Stimulated activated CD8-positive, alpha-beta memory T cell treated with anti-CD3 and anti-CD28 coated beads, Interleukin-7, amount 100 ng/mL, for 4 hours (primary cell): ENCODE measurements at regions not wholly inside any gene's neighbourhood (a gene's known extent, or its start where the extent isn't known, plus 50 kb on each side); places are given as distances from the start of the nearest gene placed in this dataset.
"Not testable (repeated sequence)": the region's sequence is repeated elsewhere in the genome, so short reads cannot be mapped to it uniquely, and the experiment has no call there.

ENCODE experiments used
- DNase-seq, 2 donors: peaks; one replicate each; pipeline ENCODE4 v3.0.0-alpha.2; 2020; ENCODE audit warnings: low read depth in 2 of 2

DNA sequence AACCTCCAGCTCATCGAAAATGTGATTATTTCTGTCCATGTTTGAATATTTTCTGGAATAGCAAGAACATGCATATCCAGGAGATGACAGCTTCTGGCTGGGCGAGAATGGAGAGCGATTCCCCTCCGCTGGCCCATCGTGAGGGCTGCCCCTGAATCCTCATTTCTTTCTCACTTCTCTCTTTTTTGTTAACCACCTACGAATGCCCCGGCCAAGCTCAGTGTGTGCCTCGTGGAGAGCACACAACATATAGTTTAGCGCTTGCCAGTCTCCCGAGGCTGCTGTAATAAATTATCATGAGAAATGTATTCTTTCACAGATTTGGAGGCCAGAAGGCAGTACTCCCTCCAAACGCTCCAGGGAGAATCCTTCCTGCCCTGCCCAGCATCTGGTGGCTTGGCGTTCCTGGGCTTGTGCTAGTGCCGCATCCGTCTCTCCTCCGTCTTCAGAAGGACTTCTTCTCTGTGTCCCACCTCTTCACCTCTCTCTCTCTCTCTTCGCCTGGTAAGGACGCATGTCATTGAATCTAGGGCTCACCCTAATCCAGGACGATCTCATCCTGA lies 1306.0 kb downstream of the TBC1D22A start:
- DNase-seq, result no peak

DNA sequence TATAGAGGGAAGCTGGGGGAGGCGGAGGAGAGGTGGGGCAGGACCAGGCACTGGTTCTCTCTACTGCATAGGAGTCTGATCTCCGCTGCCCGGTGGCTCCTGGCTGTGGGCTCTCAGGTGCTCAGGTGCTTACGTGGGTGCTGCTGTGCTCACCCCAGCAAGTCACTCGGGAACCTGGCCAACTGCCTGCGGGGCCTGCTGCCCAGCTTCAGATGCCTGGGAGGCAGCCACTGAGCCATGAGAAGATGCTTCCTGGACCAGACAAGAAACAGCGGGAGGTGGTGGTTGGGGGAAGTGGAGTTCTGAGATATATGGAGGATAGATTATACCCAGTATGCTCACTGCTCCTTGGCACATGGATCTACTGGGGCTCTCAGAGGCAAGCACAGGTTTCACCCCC lies 1303.4 kb downstream of the TBC1D22A start:
- DNase-seq, result no peak

DNA sequence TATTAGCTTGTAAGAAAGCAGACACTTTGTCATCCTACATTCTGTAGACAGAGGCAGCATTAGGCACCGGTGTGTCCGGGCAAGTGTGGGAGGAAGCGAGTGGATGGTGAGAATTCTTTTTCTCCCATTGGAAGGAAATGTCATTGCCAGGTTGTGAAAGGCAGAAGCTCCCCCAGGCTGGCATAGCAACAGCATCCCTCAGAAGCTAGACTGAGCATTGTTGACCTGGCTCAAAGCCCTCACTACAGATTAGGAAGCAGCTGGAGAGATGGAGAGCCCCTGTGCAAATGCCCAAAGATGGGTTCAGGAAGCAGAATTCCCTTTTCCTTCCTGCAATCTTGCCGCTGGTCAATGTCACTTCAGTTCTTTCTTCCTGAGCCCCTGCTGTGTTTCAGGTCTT lies 1299.3 kb downstream of the TBC1D22A start:
- DNase-seq, result no peak

DNA sequence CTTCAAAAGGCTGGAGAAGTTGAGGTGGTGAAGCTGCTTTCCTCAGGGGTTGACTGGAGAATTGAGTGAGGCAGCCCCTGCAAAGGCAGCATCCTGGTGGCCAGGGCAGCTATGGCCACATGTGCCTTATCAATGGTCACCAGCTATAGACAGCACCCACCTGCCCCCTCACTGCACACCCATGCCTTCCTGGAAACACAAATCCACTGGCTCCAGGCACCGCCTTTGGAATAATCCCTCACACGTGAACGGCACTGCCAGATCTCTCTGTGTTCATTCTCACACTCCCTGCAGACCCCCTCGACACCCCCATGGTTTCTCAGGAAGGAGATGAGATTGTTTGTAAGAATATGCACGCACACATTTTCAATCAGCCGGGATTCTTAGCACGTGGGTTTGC lies 1297.8 kb downstream of the TBC1D22A start:
- DNase-seq, result no peak

DNA sequence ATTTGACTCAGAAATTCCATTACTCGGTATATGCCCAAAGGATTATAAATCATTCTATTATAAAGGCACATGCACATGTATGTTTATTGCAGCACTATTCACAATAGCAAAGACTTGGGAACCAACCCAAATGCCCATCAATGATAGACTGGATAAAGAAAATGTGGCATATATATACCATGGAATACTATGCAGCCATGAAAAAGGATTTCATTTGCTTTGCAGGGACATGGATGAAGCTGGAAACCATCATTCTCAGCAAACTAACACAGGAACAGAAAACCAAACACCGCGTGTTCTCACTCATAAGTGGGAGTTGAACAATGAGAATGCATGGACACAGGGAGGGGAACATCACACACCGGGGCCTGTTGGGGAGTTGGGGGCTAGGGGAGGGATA lies 1297.1 kb downstream of the TBC1D22A start:
- DNase-seq, result not testable (repeated sequence)

DNA sequence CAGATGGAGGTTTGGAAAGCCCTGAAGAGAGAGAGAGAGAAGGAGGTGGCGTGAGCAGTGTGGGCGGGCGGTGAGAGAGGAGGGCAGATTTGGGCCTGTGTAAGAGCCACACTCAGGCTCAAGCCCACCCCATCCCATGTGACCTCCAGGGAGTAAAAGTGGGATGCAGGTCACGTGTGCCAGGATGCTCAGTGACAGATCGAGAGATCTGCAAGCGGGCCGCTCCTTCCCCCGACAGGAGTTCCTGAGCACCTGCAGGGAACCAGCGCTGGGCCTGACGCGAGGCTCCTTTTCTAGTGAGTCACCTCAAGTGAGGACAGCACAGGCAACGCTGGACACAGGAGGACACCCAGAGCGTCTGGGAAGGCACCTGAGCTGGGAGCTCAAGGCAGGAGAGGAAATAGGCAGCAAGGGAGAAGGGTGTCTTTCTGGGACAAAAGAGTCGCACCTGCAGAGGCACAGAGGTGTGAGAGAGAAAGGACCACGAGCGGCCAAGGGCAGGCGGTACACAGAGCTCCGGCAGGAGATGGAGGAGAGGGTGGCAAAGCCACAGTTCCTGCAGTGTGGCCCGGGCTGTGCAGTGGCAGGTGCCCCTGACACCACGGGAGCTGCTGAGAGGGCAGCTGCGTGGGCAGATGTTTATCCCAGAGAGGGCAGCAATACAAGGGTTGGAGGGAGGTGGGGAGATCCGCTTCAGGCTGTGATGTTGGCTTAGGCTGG lies 1294.8 kb downstream of the TBC1D22A start:
- DNase-seq, result no peak

DNA sequence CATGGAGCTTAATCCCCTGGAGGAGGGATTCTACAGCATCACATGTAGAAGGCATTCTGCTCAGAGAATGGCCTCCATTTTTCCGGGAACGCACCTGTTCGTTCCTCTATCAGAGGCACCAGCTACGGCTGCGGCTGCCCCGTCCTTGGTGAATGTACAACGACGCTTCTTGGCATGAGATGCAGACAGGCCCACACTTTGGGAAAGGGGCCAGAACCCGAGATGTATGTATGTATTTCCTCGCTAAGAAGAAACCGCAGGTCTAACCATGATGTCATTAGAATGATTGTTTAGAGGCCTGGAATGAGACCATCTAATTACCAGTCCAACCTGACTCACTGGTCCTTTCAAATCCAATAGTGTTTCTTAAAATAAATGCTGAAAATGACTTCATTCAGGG lies 1293.4 kb downstream of the TBC1D22A start:
- no peak for DNase-seq

DNA sequence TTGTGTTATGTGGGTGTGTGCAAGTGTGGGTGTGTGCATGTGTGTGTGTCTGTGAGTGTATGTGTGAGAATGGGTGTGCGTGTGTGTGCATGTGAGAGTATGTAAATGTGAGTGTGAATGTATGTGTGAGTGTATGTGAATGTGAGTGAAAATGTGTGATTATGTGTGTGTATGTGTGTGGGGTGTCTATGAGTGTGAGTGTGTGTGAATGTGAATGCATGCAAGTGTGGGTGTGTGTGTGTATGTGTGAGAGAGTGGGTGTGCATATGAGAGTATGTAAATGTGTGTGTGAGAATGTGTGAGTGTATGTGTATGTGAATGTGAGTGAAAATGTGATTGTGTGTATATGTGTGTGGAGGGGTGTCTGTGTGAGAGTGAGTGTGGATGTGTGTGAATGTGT lies 1292.7 kb downstream of the TBC1D22A start:
- DNase-seq, result no peak

DNA sequence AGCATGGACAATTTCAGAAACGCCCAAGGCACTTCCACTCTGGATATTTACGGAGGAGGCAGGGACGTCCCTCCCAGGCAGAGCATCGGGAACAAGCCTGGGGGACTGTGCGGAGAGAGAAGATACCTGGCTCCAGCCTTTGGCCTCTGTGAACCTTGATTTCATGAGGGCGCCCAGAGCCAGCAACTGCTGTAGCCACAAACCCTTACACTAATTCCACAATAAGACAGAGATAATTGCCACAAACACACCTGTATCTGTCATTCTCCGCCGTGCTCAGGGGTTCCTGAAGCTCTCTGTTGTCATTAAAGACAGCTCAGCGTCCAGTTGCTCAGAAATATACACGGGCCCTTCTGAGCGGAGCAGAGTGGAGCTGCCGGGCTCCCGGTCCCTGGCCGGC lies 1292.1 kb downstream of the TBC1D22A start:
- no peak for DNase-seq

DNA sequence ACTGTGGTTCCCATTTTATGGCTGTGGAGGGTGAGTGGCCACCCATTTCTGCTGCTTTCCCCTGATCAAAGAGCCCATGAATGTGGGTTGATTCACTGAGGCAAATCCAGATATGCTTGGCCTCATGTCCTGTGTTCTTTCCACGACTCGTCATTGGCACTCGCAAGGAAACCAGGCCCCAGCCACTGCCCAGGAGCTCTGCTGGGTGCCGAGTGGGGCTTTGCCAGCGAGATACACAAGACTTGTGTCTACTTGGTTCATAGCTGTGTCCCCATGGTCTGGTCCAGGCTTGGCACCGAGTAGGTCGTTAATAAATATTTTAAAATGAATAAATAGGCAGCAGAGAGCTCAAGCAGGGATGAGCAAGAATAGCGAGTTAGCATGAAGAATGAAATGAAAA lies 1291.5 kb downstream of the TBC1D22A start:
- DNase-seq, result no peak

DNA sequence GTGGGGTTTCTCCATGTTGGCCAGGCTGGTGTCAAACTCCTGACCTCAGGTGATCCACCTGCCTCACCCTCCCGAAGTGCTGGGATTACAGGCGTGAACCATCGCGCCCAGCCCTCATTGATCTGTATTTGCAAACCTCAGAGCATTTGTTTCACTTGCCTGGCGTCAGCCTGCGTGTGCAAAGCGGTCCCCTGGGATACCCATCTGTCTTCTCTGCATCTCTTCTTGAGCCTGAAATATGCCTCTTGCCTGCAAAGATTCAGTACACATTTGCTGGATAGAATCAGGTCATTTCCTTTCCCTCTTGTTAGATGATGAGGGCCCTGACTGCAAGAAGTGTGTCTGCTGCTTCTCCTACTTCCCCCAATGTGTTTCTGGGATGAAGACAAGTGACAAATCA lies 1291.0 kb downstream of the TBC1D22A start:
- DNase-seq, result no peak

DNA sequence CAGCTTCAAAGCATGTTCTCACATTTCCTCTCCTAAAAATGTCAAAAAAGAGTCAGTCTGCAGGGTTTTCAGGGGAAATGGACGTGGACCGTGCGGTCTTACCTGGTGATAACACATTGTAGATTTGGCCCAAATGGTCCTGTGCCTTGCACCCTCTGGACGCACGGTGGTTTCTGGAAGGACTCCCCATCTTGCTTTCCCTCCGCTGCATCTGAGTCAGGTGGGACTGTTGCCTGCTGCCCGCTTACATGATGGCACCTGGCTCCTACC lies 1290.1 kb downstream of the TBC1D22A start:
- no peak for DNase-seq

DNA sequence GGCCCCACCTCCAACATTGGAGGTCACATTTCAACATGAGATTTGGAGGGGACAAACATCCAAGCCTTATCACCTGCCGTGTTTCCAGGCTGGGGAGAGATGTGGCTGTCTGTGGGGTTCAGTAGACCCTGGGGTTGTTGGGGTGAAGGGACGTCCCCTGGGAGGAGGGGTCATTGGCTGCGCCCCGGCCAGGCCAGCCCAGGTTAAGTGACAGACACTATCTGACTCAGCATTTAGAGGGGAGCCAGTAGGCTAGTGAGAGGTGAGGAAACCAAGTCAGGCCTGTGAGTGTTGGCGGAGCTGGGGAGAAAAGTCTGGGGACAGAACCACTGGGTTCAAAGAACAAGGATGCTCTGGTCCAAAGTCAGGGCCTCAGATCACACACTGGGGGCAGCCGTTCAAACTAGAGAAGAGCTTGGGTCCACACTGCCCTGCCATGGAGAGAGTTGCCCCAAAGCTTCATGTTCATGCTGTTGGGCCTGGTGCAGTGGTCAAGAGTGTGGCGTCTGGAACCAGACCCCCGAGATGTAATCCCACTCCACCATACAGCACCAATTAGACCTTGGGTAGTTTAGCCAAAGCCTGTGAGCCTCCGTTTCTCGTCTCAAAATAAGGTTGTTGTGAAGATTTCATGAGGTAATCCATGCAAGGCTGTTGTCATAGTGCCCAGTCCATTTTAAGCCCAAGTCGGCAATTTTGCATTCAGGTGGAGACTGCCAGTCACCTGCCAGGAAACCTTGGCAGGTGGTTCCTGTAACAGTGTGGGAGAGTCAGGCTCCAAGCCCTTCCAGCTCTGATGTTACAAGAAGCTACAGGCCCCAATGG lies 1289.6 kb downstream of the TBC1D22A start:
- DNase-seq, result no peak

DNA sequence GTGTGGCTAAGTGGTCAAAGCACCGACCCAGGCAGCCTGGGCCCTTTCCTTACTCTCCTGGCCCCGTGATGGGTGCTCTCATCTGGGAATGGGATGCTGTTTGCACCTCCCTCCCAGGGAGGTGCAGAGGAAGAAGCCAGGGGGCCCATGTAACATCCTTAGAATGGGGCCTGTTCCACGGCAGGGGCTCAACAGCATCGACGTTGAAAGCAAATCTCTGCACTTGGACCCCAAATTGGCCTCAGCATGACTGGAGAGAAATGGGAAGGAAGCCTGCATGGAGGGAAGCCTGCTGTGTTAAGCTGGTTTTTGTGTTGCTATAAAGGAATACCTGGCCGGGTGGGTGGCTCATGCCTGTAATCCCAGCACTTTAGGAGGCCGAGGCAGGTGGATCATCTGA lies 1288.4 kb downstream of the TBC1D22A start:
- DNase-seq, result no peak

DNA sequence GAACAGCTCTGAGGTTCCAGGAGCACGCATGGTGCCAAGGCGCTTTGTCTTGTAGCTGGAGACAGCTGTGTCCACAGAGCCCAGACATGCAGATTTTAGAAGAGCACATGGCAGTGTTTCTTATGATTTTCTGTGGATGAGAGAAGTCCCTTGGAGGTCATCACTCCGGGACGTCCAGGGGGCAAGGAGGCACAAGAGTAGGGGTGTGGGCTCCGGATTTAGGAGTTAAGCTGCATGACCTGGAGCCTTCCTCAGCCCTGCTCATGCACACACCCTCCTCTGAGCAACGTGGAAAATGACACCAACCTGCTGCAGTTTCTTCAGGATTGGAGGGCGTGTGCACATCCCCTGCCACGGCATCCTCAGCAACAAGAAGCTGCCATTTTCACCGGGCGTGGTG lies 1286.7 kb downstream of the TBC1D22A start:
- no peak for DNase-seq

DNA sequence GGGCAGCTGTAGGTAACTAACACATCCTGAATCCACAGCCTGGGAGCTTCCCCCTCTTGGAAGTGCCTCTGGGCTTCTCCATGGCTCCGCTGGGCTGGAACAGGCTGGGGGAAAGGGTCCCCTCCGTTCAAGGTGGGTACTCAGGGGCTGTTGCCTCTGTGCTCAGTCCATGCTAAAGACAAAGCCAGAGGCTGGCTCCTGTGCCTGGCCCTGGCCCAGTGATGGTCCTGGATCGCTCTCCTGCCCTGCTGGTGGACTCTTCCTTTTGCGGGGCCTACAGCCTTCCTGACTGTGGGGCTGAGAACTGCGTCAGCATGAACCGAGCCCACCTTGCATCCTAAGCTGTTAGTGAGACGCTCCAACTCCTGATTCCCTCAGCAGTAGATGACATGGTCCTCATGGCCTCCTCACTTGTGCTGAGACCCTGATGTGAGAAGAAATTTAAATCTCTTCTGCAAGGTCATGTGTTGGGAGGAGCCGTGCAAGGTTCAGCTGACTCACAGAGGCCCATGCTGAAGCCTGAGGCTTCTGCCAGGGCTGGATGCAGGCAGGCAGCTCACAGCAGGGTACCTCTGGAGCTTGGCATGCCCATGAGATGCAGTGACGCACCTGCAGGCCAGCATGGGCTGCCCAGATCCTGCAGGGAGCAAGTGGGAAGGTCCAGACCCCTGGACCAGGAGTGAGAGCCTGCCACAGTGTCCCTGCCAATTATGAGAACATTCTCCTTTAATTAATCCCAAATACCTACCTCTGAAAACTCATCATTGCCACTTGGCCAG lies 1285.5 kb downstream of the TBC1D22A start:
- DNase-seq, result no peak

DNA sequence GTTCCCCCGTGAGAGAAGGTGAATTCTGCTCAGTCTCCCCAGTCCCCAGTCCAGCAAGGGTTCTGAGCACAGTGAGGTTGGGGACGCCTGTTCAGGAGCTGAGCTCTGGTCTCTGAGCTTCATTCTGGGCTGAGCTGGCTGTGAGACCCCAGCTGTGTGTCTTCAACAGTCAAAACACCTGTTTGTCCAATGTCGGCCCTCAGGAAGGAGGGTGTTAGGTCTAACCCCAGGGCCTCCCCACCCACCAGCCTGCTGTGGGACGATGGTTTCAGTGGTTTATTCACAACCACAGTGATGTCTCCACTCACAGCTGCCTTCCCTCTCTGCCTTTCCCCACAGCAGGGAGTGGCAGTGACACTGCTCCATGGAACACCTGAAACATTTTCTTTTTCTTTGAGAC lies 1282.9 kb downstream of the TBC1D22A start:
- DNase-seq, result no peak

DNA sequence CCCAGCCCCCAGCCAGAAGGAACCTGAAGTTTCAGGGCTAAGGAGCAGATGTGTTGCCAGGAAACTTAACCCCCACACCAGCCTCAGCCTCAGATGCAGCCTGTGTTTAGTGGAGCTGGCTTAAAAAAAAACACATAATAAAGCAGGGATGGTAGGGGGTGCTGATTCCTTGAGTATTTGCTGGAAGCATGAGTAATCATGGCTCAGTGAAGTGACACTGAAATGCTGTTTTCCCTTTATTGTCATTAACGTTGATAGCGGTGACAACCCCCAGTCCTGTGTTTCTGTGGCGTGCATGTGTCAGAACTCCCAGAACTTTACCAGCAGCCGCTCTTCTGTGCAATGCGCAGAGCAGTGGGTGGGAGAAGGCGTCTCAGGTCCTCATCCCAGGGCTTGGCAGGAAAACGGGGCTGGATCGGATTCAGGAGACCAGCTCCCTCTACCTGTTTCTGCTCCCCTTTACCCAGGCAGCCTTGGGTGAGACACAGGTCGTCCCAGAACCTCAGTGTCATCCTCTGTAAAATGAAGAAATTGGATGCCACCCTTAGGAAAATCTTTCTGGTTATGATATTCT lies 1282.1 kb downstream of the TBC1D22A start:
- DNase-seq, result no peak

DNA sequence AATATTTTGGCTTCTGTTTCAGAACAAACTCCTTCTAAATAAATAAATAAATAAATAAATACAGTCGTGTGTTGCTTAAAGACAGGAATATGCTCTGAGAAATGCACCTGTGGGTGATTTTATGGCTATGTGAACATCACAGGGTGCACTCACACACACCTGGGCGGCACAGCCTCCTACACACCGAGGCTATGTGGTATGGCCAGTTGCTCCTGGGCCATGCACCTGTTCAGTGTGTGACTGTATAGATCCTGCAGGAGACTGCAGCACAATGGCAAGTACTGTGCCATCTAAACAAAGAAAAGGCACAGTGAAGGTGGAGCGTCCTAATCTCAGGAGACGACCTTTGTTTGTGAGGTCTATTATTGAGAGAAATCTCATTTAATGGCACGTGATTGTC lies 1281.1 kb downstream of the TBC1D22A start:
- no peak for DNase-seq

DNA sequence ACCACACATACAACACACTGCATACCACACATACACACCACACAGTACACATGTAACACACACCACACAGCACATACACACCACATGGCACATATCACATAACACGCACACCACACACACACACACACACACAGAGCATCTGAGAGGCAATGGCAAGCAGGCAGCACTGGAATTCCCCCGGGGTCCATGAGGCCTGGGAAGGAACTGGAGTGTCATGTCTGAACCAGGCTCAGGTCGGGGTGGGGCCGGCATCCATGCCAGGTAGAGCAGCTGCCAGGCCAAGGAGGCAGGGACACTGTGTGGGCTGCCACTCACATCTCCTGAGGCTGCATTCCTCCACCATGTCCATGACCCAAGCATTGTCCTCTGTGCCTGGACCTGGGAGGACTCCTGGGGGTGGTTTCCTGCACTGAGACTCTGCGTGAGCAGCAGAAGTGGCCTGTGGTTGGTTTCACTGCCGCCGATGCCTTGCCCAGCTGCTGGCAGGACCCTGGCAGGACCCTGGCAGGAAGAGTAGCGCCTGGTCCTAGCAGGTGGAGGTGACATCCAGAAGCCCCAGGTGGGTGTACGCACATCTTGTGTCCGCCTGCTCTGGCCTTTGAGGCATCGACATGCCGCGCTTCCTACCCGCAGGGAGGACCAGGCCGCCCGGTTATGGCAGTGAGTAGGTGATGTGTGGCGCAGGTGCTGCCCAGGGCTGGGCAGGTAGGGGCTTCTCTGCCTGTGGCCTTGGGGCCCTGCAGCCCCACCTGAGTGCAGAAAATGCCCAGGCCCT lies 1280.4 kb downstream of the TBC1D22A start:
- no peak for DNase-seq

DNA sequence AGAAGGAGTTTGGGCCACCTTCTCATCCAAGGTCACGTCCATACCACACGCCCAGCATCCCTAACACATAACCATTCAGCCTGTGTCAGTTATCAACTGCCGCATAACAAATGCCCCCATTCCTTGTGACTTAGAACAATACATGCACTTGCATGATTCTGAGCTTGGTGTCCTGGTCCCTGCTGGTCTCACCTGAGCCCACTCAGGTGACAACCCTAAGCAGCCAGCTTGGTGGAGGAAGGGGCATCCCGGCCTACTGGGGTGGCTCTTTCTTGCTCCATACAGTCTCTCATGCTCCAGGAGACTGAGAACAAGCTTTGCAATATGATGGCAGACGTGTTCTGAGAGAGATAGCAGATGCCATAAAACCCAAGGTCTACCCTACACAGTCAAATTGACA lies 1276.9 kb downstream of the TBC1D22A start:
- no peak for DNase-seq
